ENCODE measurements at regions not wholly inside any gene's neighbourhood (a gene's known extent, or its start where the extent isn't known, plus 50 kb on each side); places are given as distances from the start of the nearest gene placed in this dataset.

DNA sequence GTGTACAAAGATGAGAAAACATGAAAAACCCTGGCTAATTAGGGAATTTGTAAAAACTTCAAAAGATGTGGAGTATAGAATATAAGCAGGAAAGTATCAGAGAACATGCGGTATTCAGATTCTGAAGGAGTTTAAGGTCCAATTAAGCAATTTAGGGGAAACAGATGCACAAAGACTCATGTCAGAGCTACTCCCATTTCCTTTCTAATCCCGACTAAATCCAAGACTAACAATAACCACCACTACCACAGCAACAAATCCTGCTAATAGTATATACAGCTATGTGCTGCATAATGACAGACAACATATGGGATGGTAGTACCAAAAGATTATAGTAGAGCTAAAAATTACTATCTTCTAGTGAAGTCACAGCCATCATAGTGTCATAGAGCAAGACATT, 102.1 kb downstream of the LURAP1L start:
- TF ChIP-seq, protein P1, sequence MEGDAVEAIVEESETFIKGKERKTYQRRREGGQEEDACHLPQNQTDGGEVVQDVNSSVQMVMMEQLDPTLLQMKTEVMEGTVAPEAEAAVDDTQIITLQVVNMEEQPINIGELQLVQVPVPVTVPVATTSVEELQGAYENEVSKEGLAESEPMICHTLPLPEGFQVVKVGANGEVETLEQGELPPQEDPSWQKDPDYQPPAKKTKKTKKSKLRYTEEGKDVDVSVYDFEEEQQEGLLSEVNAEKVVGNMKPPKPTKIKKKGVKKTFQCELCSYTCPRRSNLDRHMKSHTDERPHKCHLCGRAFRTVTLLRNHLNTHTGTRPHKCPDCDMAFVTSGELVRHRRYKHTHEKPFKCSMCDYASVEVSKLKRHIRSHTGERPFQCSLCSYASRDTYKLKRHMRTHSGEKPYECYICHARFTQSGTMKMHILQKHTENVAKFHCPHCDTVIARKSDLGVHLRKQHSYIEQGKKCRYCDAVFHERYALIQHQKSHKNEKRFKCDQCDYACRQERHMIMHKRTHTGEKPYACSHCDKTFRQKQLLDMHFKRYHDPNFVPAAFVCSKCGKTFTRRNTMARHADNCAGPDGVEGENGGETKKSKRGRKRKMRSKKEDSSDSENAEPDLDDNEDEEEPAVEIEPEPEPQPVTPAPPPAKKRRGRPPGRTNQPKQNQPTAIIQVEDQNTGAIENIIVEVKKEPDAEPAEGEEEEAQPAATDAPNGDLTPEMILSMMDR (conservative IDR thresholded peaks at IDR 0.05; ENCODE audit: low read depth, low read length): no peak
- no peak for TF ChIP-seq EZH2 (IDR thresholded peaks at IDR 0.05; ENCODE audit: borderline replicate concordance, low read depth, low read length, poor library complexity, severe bottlenecking)

All from A673 (cell line).